Activated T-cell treated with anti-CD3 and anti-CD28 coated beads, Interleukin-2, amount 50 U/mL, for 4 hours (primary cell): ENCODE measurements at regions not wholly inside any gene's neighbourhood (a gene's known extent, or its start where the extent isn't known, plus 50 kb on each side); places are given as distances from the start of the nearest gene placed in this dataset.
"Not testable (repeated sequence)": the region's sequence is repeated elsewhere in the genome, so short reads cannot be mapped to it uniquely, and the experiment has no call there.

Experiments
- ATAC-seq, 2 donors: fragments of 200-7000 bp; cut with Tn5 transposase; one replicate each; pipeline ENCODE4 v1.10.0; 2021
- DNase-seq: peaks from one replicate; pipeline ENCODE4 v3.0.0-alpha.2; 2020
- H3K27me3 Mint-ChIP-seq: one replicate; pipeline ENCODE4 v1.8.0; 2021; ENCODE audit warnings: low read depth, mixed read lengths
- H3K36me3 Mint-ChIP-seq: one replicate; pipeline ENCODE4 v1.8.0; 2022; ENCODE audit warnings: mixed read lengths; ENCODE audit not compliant: insufficient read depth
- H3K4me1 Mint-ChIP-seq: one replicate; pipeline ENCODE4 v1.8.0; 2021; ENCODE audit warnings: low read depth, mixed read lengths
- H3K4me3 Mint-ChIP-seq: one replicate; pipeline ENCODE4 v1.8.0; 2021; ENCODE audit warnings: mild to moderate bottlenecking, moderate library complexity, mixed read lengths
- H3K9me3 Mint-ChIP-seq: one replicate; pipeline ENCODE4 v1.8.0; 2021; ENCODE audit warnings: mixed read lengths

DNA sequence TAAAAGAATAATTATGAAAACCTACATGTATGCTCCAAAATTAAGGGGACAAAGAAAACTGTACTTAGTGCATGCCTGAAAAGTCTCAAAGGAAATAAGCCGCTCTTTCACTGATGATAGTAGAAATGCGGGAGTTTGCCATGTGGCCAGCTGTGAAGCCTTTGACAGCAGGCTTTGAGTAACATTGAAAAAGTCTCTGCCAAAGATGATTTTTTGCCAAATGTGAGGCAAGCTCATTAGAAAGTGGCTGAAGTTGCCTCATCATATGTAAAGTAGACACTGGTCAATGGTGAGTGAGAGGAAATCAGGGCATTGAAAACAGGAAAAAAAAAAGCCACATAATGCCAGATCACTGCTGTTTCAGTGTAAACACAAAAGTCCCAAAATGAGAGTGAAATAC, 2360.1 kb downstream of the PCDH7 start:
- Mint-ChIP-seq H3K4me3 (no peak overlapping the region), H3K27me3 (no peaks in the 10 kb centered on the region), H3K36me3 (no peaks in the 10 kb centered on the region), H3K9me3 (peaks cover 8% of the 10 kb centered on the region), H3K4me1 (no peaks in the 10 kb centered on the region)
- DNase-seq (no peak), ATAC-seq (no peak)

DNA sequence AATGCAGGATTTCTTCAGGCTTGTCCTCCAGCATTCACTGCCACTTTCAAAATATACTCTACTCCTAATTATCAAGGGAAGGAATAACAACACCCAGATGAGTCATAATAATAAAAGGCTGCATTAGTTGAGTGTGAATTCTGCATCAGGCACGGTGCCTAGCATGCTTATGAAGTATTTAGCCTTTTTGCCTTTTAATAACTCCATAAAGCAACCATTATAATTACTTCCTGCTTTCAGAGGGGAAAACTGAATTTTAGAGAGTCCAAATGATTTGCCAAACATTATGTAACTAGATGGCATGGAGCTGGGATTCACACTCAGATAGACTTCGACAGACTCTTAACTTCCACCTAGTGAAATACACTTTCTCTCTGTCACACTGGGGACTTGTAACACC, 2365.5 kb downstream of the PCDH7 start:
- DNase-seq: no peak
- Mint-ChIP-seq H3K4me3 (no peak overlapping the region), H3K27me3 (no peaks in the 10 kb centered on the region), H3K36me3 (no peaks in the 10 kb centered on the region), H3K9me3 (peaks cover 4% of the 10 kb centered on the region), H3K4me1 (no peaks in the 10 kb centered on the region)
- ATAC-seq: no peak

GRCh38 chr4:33086331-33086925, 2366.3 kb downstream of the PCDH7 start:
- Mint-ChIP-seq H3K9me3 (peaks cover 4% of the 10 kb centered on the region), H3K4me1 (no peaks in the 10 kb centered on the region), H3K36me3 (no peaks in the 10 kb centered on the region), H3K4me3 (no peak overlapping the region), H3K27me3 (no peaks in the 10 kb centered on the region)
- DNase-seq (no peak), ATAC-seq (no peak)

DNA sequence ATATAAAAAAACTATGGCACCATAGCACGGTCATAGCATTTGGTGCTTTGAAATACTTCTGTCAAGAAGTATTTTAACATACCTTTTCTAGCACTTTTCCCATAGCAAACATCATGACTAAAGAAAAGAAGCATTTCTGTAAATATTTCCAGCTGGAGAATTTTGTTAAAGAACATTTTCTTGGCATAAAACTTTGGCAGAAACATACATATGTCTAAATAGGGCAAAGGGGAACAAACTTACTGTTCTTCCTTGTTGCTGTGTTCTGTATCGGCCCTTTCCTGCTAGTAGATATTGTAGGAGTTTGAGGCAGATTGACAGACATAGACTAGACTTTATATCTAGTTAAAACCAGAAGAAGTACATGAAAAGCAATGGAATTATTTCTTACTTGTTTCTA, 2368.5 kb downstream of the PCDH7 start:
- Mint-ChIP-seq H3K27me3 (no peaks in the 10 kb centered on the region), H3K9me3 (peaks cover 8% of the 10 kb centered on the region), H3K4me1 (no peaks in the 10 kb centered on the region), H3K4me3 (no peak overlapping the region), H3K36me3 (no peaks in the 10 kb centered on the region)
- ATAC-seq: no peak
- DNase-seq: no peak

- Mint-ChIP-seq H3K4me3 (no peak overlapping the region), H3K4me1 (no peaks in the 10 kb centered on the region), H3K9me3 (peaks cover 4% of the 10 kb centered on the region), H3K36me3 (no peaks in the 10 kb centered on the region), H3K27me3 (no peaks in the 10 kb centered on the region)
- no peak for ATAC-seq
- DNase-seq: no peak
Measured at GRCh38 chr4:33090910-33091309, 2370.7 kb downstream of the PCDH7 start.

DNA sequence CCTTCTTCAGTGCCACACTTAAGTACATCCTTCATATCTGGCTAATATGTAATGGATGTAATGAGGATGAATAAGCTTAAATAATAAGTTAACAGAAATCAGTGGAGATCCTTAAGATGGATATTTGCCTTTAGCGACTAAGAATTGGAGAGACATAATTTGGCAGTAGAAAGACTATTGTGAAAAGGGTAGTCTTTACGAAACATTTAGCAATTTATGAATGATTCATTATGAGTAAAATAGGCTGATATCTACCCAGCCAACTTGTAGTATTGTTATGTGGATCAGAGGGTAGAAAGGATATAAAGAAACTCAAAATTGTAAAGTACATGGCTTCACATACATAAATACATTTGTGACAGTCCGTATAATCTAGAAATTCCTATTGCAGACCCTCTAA, 2371.8 kb downstream of the PCDH7 start:
- DNase-seq (no peak), ATAC-seq (no peak)
- no peak overlapping the region for H3K4me3 Mint-ChIP-seq
- H3K27me3 Mint-ChIP-seq: no peaks in the 10 kb centered on the region
- H3K4me1 Mint-ChIP-seq: no peaks in the 10 kb centered on the region
- H3K36me3 Mint-ChIP-seq: no peaks in the 10 kb centered on the region
- H3K9me3 Mint-ChIP-seq: peaks cover 9% of the 10 kb centered on the region

DNA sequence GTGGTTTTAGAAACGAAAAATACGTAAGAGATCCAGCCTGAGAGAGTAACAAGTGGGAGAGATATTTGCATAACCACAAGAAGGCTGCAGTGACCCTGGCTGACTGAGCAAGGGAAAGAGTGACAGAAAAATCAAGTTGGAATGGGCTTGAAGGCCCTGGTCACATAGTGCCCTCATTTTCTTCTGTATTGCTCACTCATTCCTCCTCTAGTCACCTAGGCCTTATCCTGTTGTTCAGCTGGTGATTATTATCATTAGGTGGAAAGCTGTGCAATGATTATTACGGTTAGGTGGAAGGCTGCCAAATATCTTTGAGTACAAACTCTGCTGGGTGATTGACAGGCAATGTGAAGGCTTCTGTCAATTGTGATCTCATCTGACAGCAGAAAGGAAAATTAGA, 2384.1 kb downstream of the PCDH7 start:
- no peak overlapping the region for H3K4me3 Mint-ChIP-seq
- no peak for DNase-seq

GRCh38 chr4:33107814-33108213, 2387.6 kb downstream of the PCDH7 start:
- H3K4me3 Mint-ChIP-seq: no peak overlapping the region
- no peaks in the 10 kb centered on the region for H3K27me3 Mint-ChIP-seq
- ATAC-seq (no peak), DNase-seq (no peak)
- no peaks in the 10 kb centered on the region for H3K4me1 Mint-ChIP-seq
- no peaks in the 10 kb centered on the region for H3K36me3 Mint-ChIP-seq
- peaks cover 23% of the 10 kb centered on the region for H3K9me3 Mint-ChIP-seq

More for the DNA sequence above, 2384.1 kb downstream of the PCDH7 start:
- no peaks in the 10 kb centered on the region for H3K36me3 Mint-ChIP-seq
- no peaks in the 10 kb centered on the region for H3K27me3 Mint-ChIP-seq
- peaks cover 40% of the 10 kb centered on the region for H3K9me3 Mint-ChIP-seq
- no peaks in the 10 kb centered on the region for H3K4me1 Mint-ChIP-seq
- no peak for ATAC-seq

DNA sequence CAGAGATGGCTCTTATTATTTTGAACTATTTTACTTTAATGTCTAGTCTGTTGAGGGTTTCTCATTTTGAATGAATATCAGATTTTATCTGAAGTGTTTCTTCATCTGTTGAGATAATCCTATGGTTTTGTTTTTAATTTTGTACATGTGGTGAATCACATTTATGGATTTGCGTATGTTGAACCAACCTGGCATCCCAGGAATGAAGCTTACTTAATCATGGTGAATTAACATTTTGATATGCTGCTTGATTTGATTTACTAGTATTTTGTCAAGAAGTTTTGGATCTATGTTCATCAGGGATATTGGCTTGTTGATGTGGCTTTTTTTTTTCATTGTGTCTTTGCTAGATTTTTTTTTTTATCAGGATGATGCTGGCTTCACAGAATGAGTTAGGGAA, 2390.9 kb downstream of the PCDH7 start:
- no peak for ATAC-seq
- Mint-ChIP-seq H3K27me3 (no peaks in the 10 kb centered on the region), H3K36me3 (no peaks in the 10 kb centered on the region), H3K9me3 (peaks cover 14% of the 10 kb centered on the region), H3K4me1 (no peaks in the 10 kb centered on the region), H3K4me3 (no peak overlapping the region)
- DNase-seq: no peak

DNA sequence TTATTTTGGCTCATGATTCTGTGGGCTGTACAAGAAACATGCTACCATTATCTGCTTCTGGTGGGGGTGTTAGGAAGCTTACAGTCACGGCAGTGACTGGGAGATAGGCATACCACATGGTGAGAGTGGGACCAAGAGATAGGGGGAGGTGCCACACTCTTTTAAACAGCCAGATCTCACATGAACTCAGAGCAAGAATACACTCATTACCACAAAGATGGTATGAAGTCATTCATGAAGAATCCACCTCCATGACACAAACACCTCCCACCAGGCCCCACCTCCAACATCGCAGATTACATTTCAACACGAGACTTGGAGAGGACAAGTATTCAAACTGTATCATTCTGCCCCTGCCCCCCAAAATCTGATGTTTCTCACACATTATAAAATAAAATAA, 2396.7 kb downstream of the PCDH7 start:
- no peak overlapping the region for H3K4me3 Mint-ChIP-seq
- no peaks in the 10 kb centered on the region for H3K36me3 Mint-ChIP-seq
- ATAC-seq (no peak), DNase-seq (no peak)
- H3K9me3 Mint-ChIP-seq: peaks cover 10% of the 10 kb centered on the region
- H3K27me3 Mint-ChIP-seq: no peaks in the 10 kb centered on the region
- H3K4me1 Mint-ChIP-seq: no peaks in the 10 kb centered on the region

DNA sequence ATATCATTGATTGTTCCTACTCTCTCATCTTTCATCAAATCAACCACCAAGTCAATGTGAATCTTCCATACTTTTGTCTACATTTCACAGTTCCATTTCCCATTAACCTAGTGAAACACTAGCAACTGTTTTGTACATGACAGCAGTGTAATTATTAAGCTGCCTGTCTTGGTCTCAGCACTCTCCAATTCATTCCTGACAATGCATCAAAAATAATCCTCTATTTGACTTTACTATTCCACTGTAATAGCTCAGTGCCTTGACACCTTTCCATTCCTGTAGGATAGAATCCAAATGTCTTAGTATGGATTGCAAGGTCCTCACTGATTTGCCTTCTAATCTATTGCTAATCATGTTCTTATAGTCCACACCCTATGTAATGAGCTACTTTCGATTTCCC, 2405.8 kb downstream of the PCDH7 start:
- Mint-ChIP-seq H3K9me3 (peaks cover 8% of the 10 kb centered on the region), H3K4me3 (no peak overlapping the region)
- ATAC-seq: no peak

DNA sequence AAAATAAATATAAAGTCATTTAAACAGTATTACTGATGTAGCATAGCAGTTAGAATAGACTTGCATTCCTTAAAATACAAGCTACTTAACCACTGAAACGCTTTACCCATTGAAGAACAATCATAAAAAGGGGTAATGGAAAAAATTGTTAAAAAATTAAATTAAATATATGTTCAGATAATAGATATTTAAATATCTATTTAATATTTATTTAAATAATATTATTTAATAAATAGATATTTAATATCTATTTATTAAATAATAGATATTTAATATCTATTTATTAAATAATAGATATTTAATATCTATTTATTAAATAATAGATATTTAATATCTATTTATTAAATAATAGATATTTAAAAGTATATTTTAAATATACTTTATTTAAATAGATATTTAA, 2410.5 kb downstream of the PCDH7 start:
- not testable (repeated sequence) for H3K4me1 Mint-ChIP-seq, H3K9me3 Mint-ChIP-seq, H3K4me3 Mint-ChIP-seq, DNase-seq, ATAC-seq, H3K36me3 Mint-ChIP-seq, H3K27me3 Mint-ChIP-seq

More for the DNA sequence above, 2405.8 kb downstream of the PCDH7 start:
- Mint-ChIP-seq H3K36me3 (no peaks in the 10 kb centered on the region), H3K27me3 (no peaks in the 10 kb centered on the region), H3K4me1 (no peaks in the 10 kb centered on the region)
- DNase-seq: no peak

GRCh38 chr4:33133723-33134122, 2413.6 kb downstream of the PCDH7 start:
- ATAC-seq (no peak), DNase-seq (no peak)
- Mint-ChIP-seq H3K4me3 (no peak overlapping the region), H3K27me3 (no peaks in the 10 kb centered on the region), H3K4me1 (no peaks in the 10 kb centered on the region), H3K36me3 (no peaks in the 10 kb centered on the region), H3K9me3 (peaks cover 7% of the 10 kb centered on the region)

GRCh38 chr4:33134366-33134765, 2414.2 kb downstream of the PCDH7 start:
- DNase-seq (no peak), ATAC-seq (no peak)
- H3K4me3 Mint-ChIP-seq: no peak overlapping the region
- H3K36me3 Mint-ChIP-seq: no peaks in the 10 kb centered on the region
- H3K9me3 Mint-ChIP-seq: peaks cover 9% of the 10 kb centered on the region
- no peaks in the 10 kb centered on the region for H3K4me1 Mint-ChIP-seq
- no peaks in the 10 kb centered on the region for H3K27me3 Mint-ChIP-seq

DNA sequence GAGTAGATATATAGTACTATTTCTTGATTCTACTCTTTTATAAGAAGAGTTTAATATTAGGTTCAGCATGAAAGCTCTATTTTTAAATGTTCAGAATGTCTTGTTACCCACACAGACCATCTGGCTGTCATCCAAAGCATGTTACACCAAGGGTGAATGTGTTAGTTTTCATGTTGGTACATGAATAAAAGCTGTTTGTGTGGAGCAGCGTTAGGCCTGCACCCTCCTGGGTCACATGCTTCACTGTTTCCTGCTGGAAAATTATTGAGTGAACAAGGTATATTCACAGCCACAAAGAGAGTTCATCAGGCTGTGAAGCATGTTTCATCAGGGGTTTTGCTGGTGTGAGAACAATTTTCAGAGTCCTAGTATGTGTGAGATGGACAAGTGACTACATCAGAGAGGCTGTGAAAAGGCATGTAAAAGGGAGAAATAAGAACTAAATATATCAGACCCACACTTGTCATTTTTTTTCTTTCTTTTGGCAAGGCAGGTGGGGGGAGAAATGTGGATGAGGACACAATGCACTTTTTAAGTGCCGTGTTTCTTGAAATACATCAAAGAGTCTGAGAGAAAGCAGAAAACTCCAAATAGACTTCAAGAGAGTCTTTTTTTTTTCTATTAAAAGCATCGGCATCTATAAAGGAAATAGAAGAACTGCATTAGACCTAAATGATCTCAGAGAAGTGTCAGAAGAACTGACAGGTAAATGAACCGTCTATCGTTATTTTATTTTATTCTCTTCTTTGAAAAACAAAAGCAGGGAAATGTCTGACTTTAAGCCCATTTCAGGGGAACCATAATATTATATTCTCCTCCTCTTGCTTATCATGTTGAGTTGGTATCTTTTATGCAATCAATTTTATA, 2429.7 kb downstream of the PCDH7 start:
- ATAC-seq (no peak), DNase-seq (no peak)
- H3K27me3 Mint-ChIP-seq: no peaks in the 10 kb centered on the region
- H3K9me3 Mint-ChIP-seq: peaks cover 26% of the 10 kb centered on the region
- no peaks in the 10 kb centered on the region for H3K36me3 Mint-ChIP-seq
- H3K4me3 Mint-ChIP-seq: no peak overlapping the region
- H3K4me1 Mint-ChIP-seq: no peaks in the 10 kb centered on the region
